Osteocyte (in vitro differentiated cells): ENCODE measurements at regions not wholly inside any gene's neighbourhood (a gene's known extent, or its start where the extent isn't known, plus 50 kb on each side); places are given as distances from the start of the nearest gene placed in this dataset.
"Not testable (repeated sequence)": the region's sequence is repeated elsewhere in the genome, so short reads cannot be mapped to it uniquely, and the experiment has no call there.

Experiments
- DNase-seq: peaks from one replicate; pipeline ENCODE4 v3.0.0; 2021; ENCODE audit warnings: mixed read lengths; ENCODE audit not compliant: unreplicated experiment; ENCODE audit errors: extremely low spot score
- H3K27ac Mint-ChIP-seq: one replicate; pipeline ENCODE4 v1.8.0; 2021; ENCODE audit warnings: mild to moderate bottlenecking, mixed read lengths; ENCODE audit not compliant: unreplicated experiment
- H3K27me3 Mint-ChIP-seq: one replicate; pipeline ENCODE4 v1.8.0; 2021; ENCODE audit warnings: mixed read lengths; ENCODE audit not compliant: unreplicated experiment
- H3K36me3 Mint-ChIP-seq: one replicate; pipeline ENCODE4 v1.8.0; 2021; ENCODE audit warnings: mixed read lengths; ENCODE audit not compliant: unreplicated experiment
- H3K4me1 Mint-ChIP-seq: one replicate; pipeline ENCODE4 v1.8.0; 2021; ENCODE audit warnings: mixed read lengths; ENCODE audit not compliant: unreplicated experiment
- H3K4me3 Mint-ChIP-seq: one replicate; pipeline ENCODE4 v1.8.0; 2021; ENCODE audit warnings: mild to moderate bottlenecking, moderate library complexity, mixed read lengths; ENCODE audit not compliant: unreplicated experiment
- H3K9me3 Mint-ChIP-seq: one replicate; pipeline ENCODE4 v1.8.0; 2021; ENCODE audit warnings: mixed read lengths; ENCODE audit not compliant: unreplicated experiment
- TF ChIP-seq, protein P1 (sequence below): fragments of 200-600 bp; sonication (generic); IDR thresholded peaks from 2 replicates; pipeline ENCODE4 v1.5.0; 2021; ENCODE audit warnings: antibody characterized with exemption, mild to moderate bottlenecking, moderate library complexity

DNA sequence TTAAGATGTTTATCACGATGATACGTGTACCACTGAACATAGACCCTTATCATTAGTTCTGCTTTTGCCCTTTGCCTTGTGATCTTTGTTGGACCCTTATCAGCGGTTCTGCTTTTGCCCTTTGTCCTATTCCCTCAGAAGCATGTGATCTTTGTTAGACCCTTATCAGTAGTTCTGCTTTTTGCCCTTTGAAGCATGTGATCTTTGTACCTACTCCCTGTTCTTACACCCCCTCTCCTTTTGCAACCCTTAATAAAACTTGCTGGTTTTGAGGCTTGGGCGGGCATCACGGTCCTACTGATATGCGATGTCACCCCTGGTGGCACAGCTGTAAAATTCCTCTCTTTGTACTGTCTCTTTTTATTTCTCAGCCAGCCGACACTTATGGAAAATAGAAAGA, 117.0 kb downstream of the SDHAF3 start:
- H3K9me3 Mint-ChIP-seq, result peaks cover 46% of the 10 kb centered on the region
- DNase-seq, H3K27me3 Mint-ChIP-seq, H3K4me3 Mint-ChIP-seq, H3K4me1 Mint-ChIP-seq, H3K27ac Mint-ChIP-seq, H3K36me3 Mint-ChIP-seq: not testable (repeated sequence)

DNA sequence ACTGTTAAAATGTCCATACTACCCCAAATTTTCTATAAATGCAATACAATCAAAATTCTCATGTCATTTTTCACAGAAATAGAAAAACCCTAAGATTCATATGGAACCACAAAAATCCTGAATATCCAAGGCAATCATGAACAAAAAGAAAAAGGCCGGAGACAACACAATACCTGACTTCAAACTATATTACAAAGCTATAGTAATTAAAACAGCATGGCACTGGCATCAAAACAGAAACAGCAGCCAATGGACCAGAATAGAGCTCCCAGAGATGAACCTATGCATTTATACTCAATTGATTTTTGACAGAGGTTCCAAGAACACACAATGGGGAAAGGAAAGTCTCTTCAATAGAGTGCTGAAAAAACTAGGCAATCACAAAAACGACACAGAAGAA, 128.8 kb downstream of the SDHAF3 start:
- Mint-ChIP-seq H3K9me3 (peaks cover 21% of the 10 kb centered on the region), H3K4me3 (no peak overlapping the region), H3K27ac (no peak overlapping the region), H3K36me3 (no peaks in the 10 kb centered on the region), H3K4me1 (no peaks in the 10 kb centered on the region), H3K27me3 (no peaks in the 10 kb centered on the region)
- TF ChIP-seq, protein P1, sequence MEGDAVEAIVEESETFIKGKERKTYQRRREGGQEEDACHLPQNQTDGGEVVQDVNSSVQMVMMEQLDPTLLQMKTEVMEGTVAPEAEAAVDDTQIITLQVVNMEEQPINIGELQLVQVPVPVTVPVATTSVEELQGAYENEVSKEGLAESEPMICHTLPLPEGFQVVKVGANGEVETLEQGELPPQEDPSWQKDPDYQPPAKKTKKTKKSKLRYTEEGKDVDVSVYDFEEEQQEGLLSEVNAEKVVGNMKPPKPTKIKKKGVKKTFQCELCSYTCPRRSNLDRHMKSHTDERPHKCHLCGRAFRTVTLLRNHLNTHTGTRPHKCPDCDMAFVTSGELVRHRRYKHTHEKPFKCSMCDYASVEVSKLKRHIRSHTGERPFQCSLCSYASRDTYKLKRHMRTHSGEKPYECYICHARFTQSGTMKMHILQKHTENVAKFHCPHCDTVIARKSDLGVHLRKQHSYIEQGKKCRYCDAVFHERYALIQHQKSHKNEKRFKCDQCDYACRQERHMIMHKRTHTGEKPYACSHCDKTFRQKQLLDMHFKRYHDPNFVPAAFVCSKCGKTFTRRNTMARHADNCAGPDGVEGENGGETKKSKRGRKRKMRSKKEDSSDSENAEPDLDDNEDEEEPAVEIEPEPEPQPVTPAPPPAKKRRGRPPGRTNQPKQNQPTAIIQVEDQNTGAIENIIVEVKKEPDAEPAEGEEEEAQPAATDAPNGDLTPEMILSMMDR, result no peak
- DNase-seq, result no peak

DNA sequence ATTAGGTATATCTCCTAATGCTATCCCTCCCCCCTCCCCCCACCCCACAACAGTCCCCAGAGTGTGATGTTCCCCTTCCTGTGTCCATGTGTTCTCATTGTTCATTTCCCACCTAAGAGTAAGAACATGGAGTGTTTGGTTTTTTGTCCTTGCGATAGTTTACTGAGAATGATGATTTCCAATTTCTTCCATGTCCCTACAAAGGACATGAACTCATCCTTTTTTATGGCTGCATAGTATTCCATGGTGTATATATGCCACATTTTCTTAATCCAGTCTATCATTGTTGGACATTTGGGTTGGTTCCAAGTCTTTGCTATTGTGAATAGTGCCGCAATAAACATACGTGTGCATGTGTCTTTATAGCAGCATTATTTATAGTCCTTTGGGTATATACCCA, 140.7 kb downstream of the SDHAF3 start:
- H3K9me3 Mint-ChIP-seq, H3K36me3 Mint-ChIP-seq, H3K4me1 Mint-ChIP-seq, H3K27me3 Mint-ChIP-seq, H3K27ac Mint-ChIP-seq, DNase-seq, H3K4me3 Mint-ChIP-seq: not testable (repeated sequence)

DNA sequence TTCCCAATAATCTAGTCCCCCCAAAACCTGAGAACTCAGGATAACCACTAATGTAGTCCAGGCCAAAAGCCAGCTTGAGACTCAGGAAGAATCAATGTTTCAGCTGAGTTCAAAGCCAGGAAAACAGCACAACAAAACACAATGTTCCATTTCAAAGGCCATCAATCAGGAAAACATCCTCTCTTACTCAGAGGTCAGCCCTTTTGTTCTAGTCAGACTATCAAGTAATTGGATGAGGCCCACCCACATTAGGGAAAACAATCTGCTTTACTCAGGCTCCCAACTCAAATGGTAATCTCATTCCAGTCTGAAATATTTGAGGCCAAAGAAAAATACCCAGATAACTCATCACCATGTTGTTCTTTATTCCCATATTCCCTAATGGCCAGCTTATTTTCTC, 152.2 kb downstream of the SDHAF3 start:
- Mint-ChIP-seq H3K27ac (no peak overlapping the region), H3K4me3 (no peak overlapping the region), H3K36me3 (no peaks in the 10 kb centered on the region), H3K4me1 (no peaks in the 10 kb centered on the region), H3K27me3 (no peaks in the 10 kb centered on the region), H3K9me3 (peaks cover 8% of the 10 kb centered on the region)
- DNase-seq, result no peak
- TF ChIP-seq, protein P1, result no peak

DNA sequence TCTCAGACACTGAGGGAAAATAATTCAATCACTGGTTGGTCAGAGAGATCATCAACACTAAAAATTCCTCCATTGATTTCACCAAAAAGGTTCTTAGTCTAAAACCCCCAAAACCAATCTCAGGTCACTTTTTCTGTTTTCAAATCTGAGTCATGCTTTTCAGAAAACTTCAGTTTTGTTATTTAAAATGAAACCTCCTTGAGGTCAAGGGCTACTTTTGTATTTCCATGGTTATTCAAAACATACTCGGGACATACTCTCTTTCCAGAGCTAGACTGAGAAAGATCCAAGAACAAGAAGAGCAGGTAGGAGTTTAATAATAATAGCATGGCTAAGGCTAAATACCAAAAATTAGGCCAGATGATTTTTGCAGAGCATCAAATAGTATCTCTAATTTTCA, 152.8 kb downstream of the SDHAF3 start:
- Mint-ChIP-seq H3K27me3 (no peaks in the 10 kb centered on the region), H3K4me3 (no peak overlapping the region), H3K9me3 (peaks cover 8% of the 10 kb centered on the region), H3K4me1 (no peaks in the 10 kb centered on the region), H3K36me3 (no peaks in the 10 kb centered on the region), H3K27ac (no peak overlapping the region)
- TF ChIP-seq, protein P1, result no peak
- no peak for DNase-seq

DNA sequence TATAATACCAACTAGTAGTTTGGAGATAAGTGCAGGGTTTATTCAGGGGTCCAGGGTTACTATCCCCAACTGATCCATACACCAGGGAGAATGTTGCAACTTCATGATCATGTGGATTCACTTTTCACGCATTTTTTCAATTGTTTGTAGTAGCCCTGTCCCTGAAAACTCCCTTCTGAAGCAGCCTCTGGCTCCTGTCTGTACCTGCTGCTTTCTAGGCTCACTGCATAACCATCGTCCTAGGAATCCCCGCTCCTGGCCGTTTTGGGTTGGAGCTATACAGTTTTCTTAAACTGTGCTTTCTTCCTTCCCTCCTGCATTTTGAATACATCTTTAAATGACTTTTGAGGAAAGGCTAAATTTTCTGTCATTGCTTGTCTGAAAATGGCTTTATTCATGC, 154.1 kb downstream of the SDHAF3 start:
- no peak overlapping the region for H3K4me3 Mint-ChIP-seq
- H3K27ac Mint-ChIP-seq, result no peak overlapping the region
- no peaks in the 10 kb centered on the region for H3K4me1 Mint-ChIP-seq
- TF ChIP-seq, protein P1, result no peak
- peaks cover under 1% of the 10 kb centered on the region for H3K27me3 Mint-ChIP-seq
- no peak for DNase-seq
- H3K36me3 Mint-ChIP-seq, result no peaks in the 10 kb centered on the region
- H3K9me3 Mint-ChIP-seq, result peaks cover 8% of the 10 kb centered on the region
